Stomach (tissue), 4 donors: ENCODE measurements at regions not wholly inside any gene's neighbourhood (a gene's known extent, or its start where the extent isn't known, plus 50 kb on each side); places are given as distances from the start of the nearest gene placed in this dataset.

ENCODE experiments used
- CTCF ChIP-seq, 7 experiments: fragments of 450-650 bp in 4 of 7; fragments of 200-600 bp in 3 of 7; sonication (generic) in 3 of 7; IDR thresholded peaks; one replicate each; pipeline ENCODE4 v1.5.1; 2016 to 2019; ENCODE audit warnings: antibody characterized with exemption in 7 of 7, control low read depth in 2 of 7, mild to moderate bottlenecking in 1 of 7
- POLR2A ChIP-seq, 4 donors: fragments of 450-650 bp; IDR thresholded peaks; one replicate each; pipeline ENCODE4 v1.6.1; 2016; ENCODE audit warnings: antibody characterized with exemption in 4 of 4, control low read depth in 2 of 4, mild to moderate bottlenecking in 1 of 4, moderate library complexity in 1 of 4
- POLR2AphosphoS5 ChIP-seq, 3 donors: sonication (generic); formaldehyde crosslinking; IDR thresholded peaks; one replicate each; pipeline ENCODE4 v1.6.1; 2016; ENCODE audit warnings: antibody characterized with exemption in 3 of 3

- no peak for TF ChIP-seq CTCF (IDR thresholded peaks at IDR 0.05)
- TF ChIP-seq POLR2AphosphoS5 (IDR thresholded peaks at IDR 0.05), result no peak
- TF ChIP-seq POLR2A (IDR thresholded peaks at IDR 0.05), result no peak
These were observed 591.1 kb downstream of the ZPLD1 start for GRCh38 chr3:103025880-103026279.
